PC-3 (cell line): ENCODE measurements at regions not wholly inside any gene's neighbourhood (a gene's known extent, or its start where the extent isn't known, plus 50 kb on each side); places are given as distances from the start of the nearest gene placed in this dataset.

ENCODE experiments used
- ATAC-seq: fragments of 200-7000 bp; cut with Tn5 transposase; 2 replicates; pipeline ENCODE4 v1.9.1; 2020; ENCODE audit warnings: mild to moderate bottlenecking, moderate library complexity
- BruUV-seq: library from RNA; stranded (reverse); fragments of 400-500 nt; replicated peaks from 2 replicates; lab custom pipeline; 2021; lab: Mats Ljungman, UMichigan
- CTCF ChIA-PET: fragments of 300-600 bp; sonication (Branson Sonifier 250); formaldehyde crosslinking; loops from one replicate; lab custom pipeline; 2022; ENCODE audit warnings: antibody characterized with exemption; lab: Charles Lee
- POLR2A ChIA-PET: fragments of 300-600 bp; sonication (Branson Sonifier 250); formaldehyde crosslinking; loops from one replicate; lab custom pipeline; 2022; ENCODE audit warnings: antibody characterized with exemption; ENCODE audit not compliant: unreplicated experiment; lab: Charles Lee
- DNase-seq: peaks from one replicate; pipeline ENCODE4 v3.0.0-alpha.2; 2015
- H2AFZ ChIP-seq: fragments of 300-600 bp; sonication (generic); 2 replicates; pipeline ENCODE4 v1.6.0; 2016; ENCODE audit warnings: antibody characterized with exemption, low read length
- H3F3A ChIP-seq: fragments of 300-600 bp; sonication (generic); one replicate; pipeline ENCODE4 v1.6.0; 2017; ENCODE audit warnings: antibody characterized with exemption, low read length, control low read depth, mild to moderate bottlenecking; ENCODE audit not compliant: unreplicated experiment
- H3K27ac ChIP-seq: fragments of 300-600 bp; sonication (generic); 2 replicates; pipeline ENCODE4 v1.5.1; 2016; ENCODE audit warnings: mild to moderate bottlenecking, low read length
- H3K27me3 ChIP-seq: fragments of 300-600 bp; sonication (generic); 2 replicates; pipeline ENCODE4 v1.6.1; 2016; ENCODE audit warnings: low read length, mixed read lengths
- H3K36me3 ChIP-seq: fragments of 300-600 bp; sonication (generic); 2 replicates; pipeline ENCODE4 v1.6.1; 2016; ENCODE audit warnings: low read depth, mixed run types, low read length, mixed read lengths
- H3K4me1 ChIP-seq: fragments of 300-600 bp; sonication (generic); 2 replicates; pipeline ENCODE4 v1.5.1; 2016; ENCODE audit warnings: low read length; ENCODE audit not compliant: insufficient read depth
- H3K4me2 ChIP-seq: fragments of 300-600 bp; sonication (generic); 2 replicates; pipeline ENCODE4 v1.6.0; 2016; ENCODE audit warnings: low read length
- H3K4me3 ChIP-seq: fragments of 300-600 bp; sonication (generic); 2 replicates; pipeline ENCODE4 v1.5.1; 2016; ENCODE audit warnings: mild to moderate bottlenecking, low read length, mixed read lengths
- H3K79me2 ChIP-seq: fragments of 300-600 bp; sonication (generic); 2 replicates; pipeline ENCODE4 v1.6.1; 2017; ENCODE audit warnings: low read length, mixed read lengths
- H3K9ac ChIP-seq: fragments of 300-600 bp; sonication (generic); 2 replicates; pipeline ENCODE4 v1.6.0; 2016; ENCODE audit warnings: mild to moderate bottlenecking, low read length
- H3K9me2 ChIP-seq: fragments of 300-600 bp; sonication (generic); replicated peaks from 2 replicates; pipeline ENCODE4 v1.6.1; 2016; ENCODE audit warnings: mixed run types, low read length, mixed read lengths
- H3K9me3 ChIP-seq: fragments of 300-600 bp; sonication (generic); 2 replicates; pipeline ENCODE4 v1.6.1; 2016; ENCODE audit warnings: low read length, mixed read lengths
- H4K20me1 ChIP-seq: fragments of 300-600 bp; sonication (generic); 2 replicates; pipeline ENCODE4 v1.6.1; 2016; ENCODE audit warnings: low read length, mixed read lengths
- CTCF ChIP-seq: fragments of 300-600 bp; sonication (generic); conservative IDR thresholded peaks from 2 replicates; pipeline ENCODE4 v1.5.1; 2017; ENCODE audit warnings: antibody characterized with exemption, low read depth, mild to moderate bottlenecking, low read length
- EZH2 ChIP-seq: fragments of 300-600 bp; sonication (generic); IDR thresholded peaks from one replicate; pipeline ENCODE4 v1.6.1; 2017; ENCODE audit warnings: antibody characterized with exemption, mild to moderate bottlenecking, low read length; ENCODE audit not compliant: unreplicated experiment
- EZH2phosphoT487 ChIP-seq: fragments of 300-600 bp; sonication (generic); IDR thresholded peaks from 2 replicates; pipeline ENCODE4 v1.6.1; 2018; ENCODE audit warnings: mild to moderate bottlenecking, antibody characterized with exemption, low read length, borderline replicate concordance
- intact Hi-C: fragments of 100-400 bp; cut with micrococcal nuclease; formaldehyde crosslinking; loops from 2 replicates; pipeline ENCODE4 v1.9.0; 2023

- TF ChIP-seq CTCF (no peak), EZH2phosphoT487 (no peak), EZH2 (no peak)
- no peak for DNase-seq
- H3K4me2 ChIP-seq = no peak overlapping the region
- no peak overlapping the region for H3K4me3 ChIP-seq
- no peak overlapping the region for H2AFZ ChIP-seq
- H3K36me3 ChIP-seq = no peaks in the 10 kb centered on the region
- BruUV-seq = no TSS peak
- no peaks in the 10 kb centered on the region for H3K27me3 ChIP-seq
- H3K9me3 ChIP-seq = no peaks in the 10 kb centered on the region
- H4K20me1 ChIP-seq = no peaks in the 10 kb centered on the region
- H3K27ac ChIP-seq = no peak overlapping the region
- no peaks in the 10 kb centered on the region for H3F3A ChIP-seq
- ATAC-seq = no peak
- no peaks in the 10 kb centered on the region for H3K79me2 ChIP-seq
- CTCF ChIA-PET = no interaction called here
- H3K9me2 ChIP-seq = no peaks in the 10 kb centered on the region
- H3K9ac ChIP-seq = no peak overlapping the region
- POLR2A ChIA-PET = no interaction called here
- peaks cover 4% of the 10 kb centered on the region; the same call in 1 of the 2 replicates for H3K4me1 ChIP-seq
- intact Hi-C loops = no loop called here
Observed at GRCh38 chr6:22028403-22029090, 268.3 kb downstream of the PRL start.

DNA sequence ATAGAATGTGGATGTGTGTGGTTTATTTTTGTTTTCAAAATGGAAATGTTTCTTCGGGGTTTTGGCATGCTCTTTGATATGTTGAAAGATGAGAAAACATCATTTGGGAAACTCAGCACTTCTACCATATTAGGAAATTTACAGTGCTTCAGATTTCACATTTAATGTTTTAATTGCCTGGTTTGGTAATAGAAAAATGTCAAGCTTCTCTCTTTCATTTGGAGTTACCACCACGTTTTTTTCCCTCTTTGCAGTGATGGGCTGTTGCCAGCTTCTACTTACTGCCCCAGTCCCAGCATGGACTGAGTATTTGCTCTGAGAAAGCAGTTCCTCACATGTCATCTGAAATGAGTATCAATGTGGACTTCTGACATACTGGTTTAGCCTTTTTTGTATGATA, 267.7 kb downstream of the PRL start:
- H3K4me2 ChIP-seq = no peak overlapping the region
- no peak for ATAC-seq
- DNase-seq = no peak
- H3K9me2 ChIP-seq = no peaks in the 10 kb centered on the region
- no peaks in the 10 kb centered on the region for H4K20me1 ChIP-seq
- intact Hi-C loops = no loop called here
- BruUV-seq = no TSS peak
- POLR2A ChIA-PET = no interaction called here
- no peaks in the 10 kb centered on the region for H3K9me3 ChIP-seq
- H3K36me3 ChIP-seq = no peaks in the 10 kb centered on the region
- H3K9ac ChIP-seq = no peak overlapping the region
- no peak overlapping the region for H3K27ac ChIP-seq
- no peak overlapping the region for H2AFZ ChIP-seq
- no peaks in the 10 kb centered on the region for H3K79me2 ChIP-seq
- peaks cover 4% of the 10 kb centered on the region; the same call in 1 of the 2 replicates for H3K4me1 ChIP-seq
- TF ChIP-seq EZH2phosphoT487 (no peak), CTCF (no peak), EZH2 (no peak)
- H3F3A ChIP-seq = no peaks in the 10 kb centered on the region
- CTCF ChIA-PET = no interaction called here
- no peak overlapping the region for H3K4me3 ChIP-seq
- no peaks in the 10 kb centered on the region for H3K27me3 ChIP-seq

- H3K9me3 ChIP-seq = no peaks in the 10 kb centered on the region
- peaks cover 2% of the 10 kb centered on the region; the same call in 1 of the 2 replicates for H3K4me1 ChIP-seq
- BruUV-seq = no TSS peak
- no peaks in the 10 kb centered on the region for H3F3A ChIP-seq
- no peaks in the 10 kb centered on the region for H3K9me2 ChIP-seq
- TF ChIP-seq EZH2 (no peak), EZH2phosphoT487 (no peak), CTCF (no peak)
- H3K4me2 ChIP-seq = no peak overlapping the region
- POLR2A ChIA-PET = no interaction called here
- no peaks in the 10 kb centered on the region for H4K20me1 ChIP-seq
- H3K27me3 ChIP-seq = no peaks in the 10 kb centered on the region
- intact Hi-C loops = no loop called here
- H2AFZ ChIP-seq = no peak overlapping the region
- no peaks in the 10 kb centered on the region for H3K36me3 ChIP-seq
- H3K79me2 ChIP-seq = no peaks in the 10 kb centered on the region
- no peak overlapping the region for H3K4me3 ChIP-seq
- CTCF ChIA-PET = no interaction called here
- DNase-seq (no peak), ATAC-seq (peak; percentile 27; the same call in 1 of the 2 replicates)
- no peak overlapping the region for H3K9ac ChIP-seq
- H3K27ac ChIP-seq = no peak overlapping the region
Observed at GRCh38 chr6:22030730-22031619, 265.9 kb downstream of the PRL start.
